Peyer's patch (tissue), 4 donors: ENCODE measurements at regions not wholly inside any gene's neighbourhood (a gene's known extent, or its start where the extent isn't known, plus 50 kb on each side); places are given as distances from the start of the nearest gene placed in this dataset.

Source experiments
- CTCF ChIP-seq, 6 experiments: fragments of 450-650 bp in 4 of 6; fragments of 200-600 bp in 2 of 6; sonication (generic) in 1 of 6; IDR thresholded peaks; one replicate each; pipeline ENCODE4 v1.5.1; 2017 to 2019; ENCODE audit warnings: antibody characterized with exemption in 6 of 6, mild to moderate bottlenecking in 3 of 6, moderate library complexity in 1 of 6
- POLR2A ChIP-seq, 2 donors: fragments of 450-650 bp; IDR thresholded peaks; one replicate each; pipeline ENCODE4 v1.5.1; 2017; ENCODE audit warnings: antibody characterized with exemption in 2 of 2, mild to moderate bottlenecking in 2 of 2, moderate library complexity in 2 of 2

DNA sequence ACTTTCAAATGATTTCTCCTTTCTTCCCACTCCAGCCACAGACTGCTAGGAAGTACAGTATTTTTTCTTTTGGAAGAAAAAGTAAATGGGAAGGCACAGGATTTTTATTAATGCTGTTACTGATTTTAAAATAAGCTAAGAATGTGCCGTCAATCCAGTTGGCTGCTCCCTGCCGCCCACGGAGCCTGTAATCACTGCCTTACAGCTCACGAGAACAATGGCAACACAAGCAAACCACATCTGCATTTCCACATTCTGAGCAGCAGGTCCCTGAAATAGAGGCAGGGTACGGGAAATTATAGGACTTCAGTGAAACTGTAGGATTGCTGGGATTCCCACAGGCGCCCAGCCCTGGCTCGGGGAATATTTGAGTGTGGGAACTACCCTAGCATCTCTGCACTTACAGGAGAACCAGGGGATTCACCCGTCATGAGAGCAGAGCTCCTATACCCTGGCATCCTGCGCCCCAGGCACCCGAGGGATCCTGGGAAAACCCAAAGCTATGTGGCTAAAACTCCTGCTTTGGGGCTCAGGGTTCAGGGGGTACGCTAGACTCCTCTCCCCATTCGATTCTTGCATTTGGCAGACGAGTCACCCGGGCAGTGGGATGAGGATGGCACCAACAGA, 72.9 kb upstream of the TNS3 start:
- TF ChIP-seq CTCF (IDR thresholded peaks at IDR 0.05): no peak
- no peak for TF ChIP-seq POLR2A (IDR thresholded peaks at IDR 0.05)
